Neural progenitor cell (in vitro differentiated cells): ENCODE measurements at regions not wholly inside any gene's neighbourhood (a gene's known extent, or its start where the extent isn't known, plus 50 kb on each side); places are given as distances from the start of the nearest gene placed in this dataset.

Experiments
- EZH2 ChIP-seq: fragments of 200-600 bp; sonication (generic); IDR thresholded peaks from 2 replicates; pipeline ENCODE4 v1.6.1; 2017; ENCODE audit warnings: antibody characterized with exemption, mild to moderate bottlenecking, moderate library complexity
- TF ChIP-seq, protein P1 (sequence below): fragments of 200-600 bp; sonication (generic); IDR thresholded peaks from 2 replicates; pipeline ENCODE4 v1.5.1; 2017; ENCODE audit warnings: antibody characterized with exemption, mild to moderate bottlenecking

DNA sequence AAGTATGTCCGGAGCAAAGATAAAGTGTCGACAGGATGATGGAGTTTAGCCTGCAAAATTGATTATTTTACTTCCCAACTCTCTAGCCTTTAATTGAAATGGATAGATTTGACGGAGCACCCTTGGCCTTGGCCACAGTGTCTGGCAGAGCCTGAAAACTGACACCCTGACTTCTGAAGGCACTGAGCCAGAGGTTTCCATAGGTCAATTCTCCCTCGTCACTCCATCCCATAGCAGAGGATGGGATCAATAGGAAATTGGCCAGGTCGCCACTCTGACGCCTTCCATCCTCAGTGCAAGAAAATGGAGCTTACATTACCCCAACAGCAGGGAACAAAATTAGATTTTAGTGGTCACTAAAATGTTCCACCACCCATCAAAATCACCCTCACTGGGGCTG lies 90.4 kb upstream of the CDH11 start:
- TF ChIP-seq, protein P1, sequence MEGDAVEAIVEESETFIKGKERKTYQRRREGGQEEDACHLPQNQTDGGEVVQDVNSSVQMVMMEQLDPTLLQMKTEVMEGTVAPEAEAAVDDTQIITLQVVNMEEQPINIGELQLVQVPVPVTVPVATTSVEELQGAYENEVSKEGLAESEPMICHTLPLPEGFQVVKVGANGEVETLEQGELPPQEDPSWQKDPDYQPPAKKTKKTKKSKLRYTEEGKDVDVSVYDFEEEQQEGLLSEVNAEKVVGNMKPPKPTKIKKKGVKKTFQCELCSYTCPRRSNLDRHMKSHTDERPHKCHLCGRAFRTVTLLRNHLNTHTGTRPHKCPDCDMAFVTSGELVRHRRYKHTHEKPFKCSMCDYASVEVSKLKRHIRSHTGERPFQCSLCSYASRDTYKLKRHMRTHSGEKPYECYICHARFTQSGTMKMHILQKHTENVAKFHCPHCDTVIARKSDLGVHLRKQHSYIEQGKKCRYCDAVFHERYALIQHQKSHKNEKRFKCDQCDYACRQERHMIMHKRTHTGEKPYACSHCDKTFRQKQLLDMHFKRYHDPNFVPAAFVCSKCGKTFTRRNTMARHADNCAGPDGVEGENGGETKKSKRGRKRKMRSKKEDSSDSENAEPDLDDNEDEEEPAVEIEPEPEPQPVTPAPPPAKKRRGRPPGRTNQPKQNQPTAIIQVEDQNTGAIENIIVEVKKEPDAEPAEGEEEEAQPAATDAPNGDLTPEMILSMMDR: no peak
- no peak for TF ChIP-seq EZH2
